ENCODE measurements at regions not wholly inside any gene's neighbourhood (a gene's known extent, or its start where the extent isn't known, plus 50 kb on each side); places are given as distances from the start of the nearest gene placed in this dataset.
"Not testable (repeated sequence)": the region's sequence is repeated elsewhere in the genome, so short reads cannot be mapped to it uniquely, and the experiment has no call there.

GRCh38 chr9:109652112-109652511 is 127.9 kb upstream of the PALM2AKAP2 start:
- 89 to 95% methylated on average over 1 of the region's 1 CpG for WGBS, 2 donors
- no peak for DNase-seq (ENCODE audit: low spot score in 2 of 2)
- no peaks in the 10 kb centered on the region for H3K4me1 ChIP-seq

GRCh38 chr9:109652971-109653370 is 127.0 kb upstream of the PALM2AKAP2 start:
- Histone ChIP-seq H3K9me3 (no peaks in the 10 kb centered on the region), H3K4me1 (no peaks in the 10 kb centered on the region), H3K27me3 (no peaks in the 10 kb centered on the region), H3K36me3 (no peaks in the 10 kb centered on the region), H3K27ac (no peak overlapping the region), H3K4me3 (no peak overlapping the region)
- 27 to 31% methylated on average over 4 of the region's 4 CpGs for WGBS, 2 donors
- DNase-seq (ENCODE audit: low spot score in 2 of 2) = no peak
- no peak for TF ChIP-seq POLR2A (IDR thresholded peaks at IDR 0.05)
- TF ChIP-seq CTCF (IDR thresholded peaks at IDR 0.05) = no peak
- TF ChIP-seq EP300 (IDR thresholded peaks at IDR 0.05) = no peak

More at GRCh38 chr9:109652112-109652511, 127.9 kb upstream of the PALM2AKAP2 start:
- Histone ChIP-seq H3K9me3 (no peaks in the 10 kb centered on the region), H3K27ac (no peak overlapping the region), H3K4me3 (no peak overlapping the region), H3K36me3 (no peaks in the 10 kb centered on the region), H3K27me3 (no peaks in the 10 kb centered on the region)
- TF ChIP-seq EP300 (IDR thresholded peaks at IDR 0.05) = no peak
- TF ChIP-seq CTCF (IDR thresholded peaks at IDR 0.05) = no peak
- TF ChIP-seq POLR2A (IDR thresholded peaks at IDR 0.05) = no peak

- H3K27me3 ChIP-seq = no peaks in the 10 kb centered on the region
- no peaks in the 10 kb centered on the region for H3K9me3 ChIP-seq
- TF ChIP-seq EP300 (IDR thresholded peaks at IDR 0.05) (no peak), POLR2A (IDR thresholded peaks at IDR 0.05) (no peak), CTCF (IDR thresholded peaks at IDR 0.05) (no peak)
- H3K4me3 ChIP-seq = no peak overlapping the region
- 74 to 90% methylated on average over 2 of the region's 2 CpGs for WGBS, 2 donors
- no peak overlapping the region for H3K27ac ChIP-seq
- no peak for DNase-seq (ENCODE audit: low spot score in 2 of 2)
- H3K4me1 ChIP-seq = no peaks in the 10 kb centered on the region
- H3K36me3 ChIP-seq = no peaks in the 10 kb centered on the region
Observed at GRCh38 chr9:109653470-109653869, 126.5 kb upstream of the PALM2AKAP2 start.

GRCh38 chr9:109663978-109664377 is 116.0 kb upstream of the PALM2AKAP2 start:
- H3K36me3 ChIP-seq; H3K27me3 ChIP-seq; H3K4me3 ChIP-seq; H3K27ac ChIP-seq; DNase-seq (ENCODE audit: low spot score in 2 of 2); H3K4me1 ChIP-seq: not testable (repeated sequence)
- H3K9me3 ChIP-seq = peaks cover 0 to 20% (median 2%) of the 10 kb centered on the region in 4 donors
- WGBS, 2 donors = 88 to 94% methylated on average over 4 of the region's 4 CpGs

GRCh38 chr9:109665736-109666135 is 114.3 kb upstream of the PALM2AKAP2 start:
- not testable (repeated sequence) for H3K36me3 ChIP-seq; DNase-seq (ENCODE audit: low spot score in 2 of 2); H3K27ac ChIP-seq; H3K4me3 ChIP-seq; H3K4me1 ChIP-seq; H3K27me3 ChIP-seq
- WGBS, 2 donors = 66 to 75% methylated on average over 3 to 7 of the region's 7 CpGs
- H3K9me3 ChIP-seq = peaks cover 0 to 20% (median 2%) of the 10 kb centered on the region in 4 donors

GRCh38 chr9:109681301-109681700 is 98.7 kb upstream of the PALM2AKAP2 start:
- H3K4me3 ChIP-seq = no peak overlapping the region
- H3K27ac ChIP-seq = no peak overlapping the region
- H3K9me3 ChIP-seq = no peaks in the 10 kb centered on the region
- no peaks in the 10 kb centered on the region for H3K27me3 ChIP-seq
- H3K4me1 ChIP-seq = no peaks in the 10 kb centered on the region
- TF ChIP-seq EP300 (IDR thresholded peaks at IDR 0.05) (no peak), POLR2A (IDR thresholded peaks at IDR 0.05) (no peak)
- 62 to 71% methylated on average over 2 of the region's 2 CpGs for WGBS, 2 donors
- no peak for DNase-seq (ENCODE audit: low spot score in 2 of 2)
- H3K36me3 ChIP-seq = no peaks in the 10 kb centered on the region

- TF ChIP-seq POLR2A (IDR thresholded peaks at IDR 0.05) = no peak
- TF ChIP-seq EP300 (IDR thresholded peaks at IDR 0.05) = no peak
- TF ChIP-seq CTCF (IDR thresholded peaks at IDR 0.05) = no peak
- H3K27me3 ChIP-seq = no peaks in the 10 kb centered on the region
- H3K27ac ChIP-seq = no peak overlapping the region
- no peak overlapping the region for H3K4me3 ChIP-seq
- no peak for DNase-seq (ENCODE audit: low spot score in 2 of 2)
- 93 to 97% methylated on average over 1 of the region's 1 CpG for WGBS, 2 donors
- no peaks in the 10 kb centered on the region for H3K4me1 ChIP-seq
- H3K36me3 ChIP-seq = no peaks in the 10 kb centered on the region
- peaks cover 0 to 3% (median 0%) of the 10 kb centered on the region in 4 donors for H3K9me3 ChIP-seq
Observed at GRCh38 chr9:109682227-109682626, 97.8 kb upstream of the PALM2AKAP2 start.
